Sigmoid colon (tissue), 4 donors: ENCODE measurements at regions not wholly inside any gene's neighbourhood (a gene's known extent, or its start where the extent isn't known, plus 50 kb on each side); places are given as distances from the start of the nearest gene placed in this dataset.

ENCODE experiments used
- EP300 ChIP-seq, 4 donors: sonication (generic); formaldehyde crosslinking; IDR thresholded peaks; one replicate each; pipeline ENCODE4 v1.6.1; 2017; ENCODE audit warnings: antibody characterized with exemption in 4 of 4
- POLR2A ChIP-seq, 2 donors: fragments of 450-650 bp; IDR thresholded peaks; one replicate each; pipeline ENCODE4 v1.6.1; 2016; ENCODE audit warnings: antibody characterized with exemption in 2 of 2, mild to moderate bottlenecking in 2 of 2, moderate library complexity in 2 of 2
- POLR2AphosphoS5 ChIP-seq, 4 donors: sonication (generic); formaldehyde crosslinking; IDR thresholded peaks; one replicate each; pipeline ENCODE4 v1.6.1; 2017; ENCODE audit warnings: antibody characterized with exemption in 4 of 4
- TF ChIP-seq, protein P1 (sequence below), 4 experiments: fragments of 450-650 bp in 3 of 4; fragments of 200-600 bp in 1 of 4; IDR thresholded peaks; one replicate each; pipeline ENCODE4 v1.5.1; 2016 to 2019; ENCODE audit warnings: antibody characterized with exemption in 4 of 4, mild to moderate bottlenecking in 3 of 4, moderate library complexity in 2 of 4

- TF ChIP-seq POLR2A (IDR thresholded peaks at IDR 0.05) (no peak), POLR2AphosphoS5 (IDR thresholded peaks at IDR 0.05) (no peak), EP300 (IDR thresholded peaks at IDR 0.05) (no peak)
- TF ChIP-seq, protein P1, sequence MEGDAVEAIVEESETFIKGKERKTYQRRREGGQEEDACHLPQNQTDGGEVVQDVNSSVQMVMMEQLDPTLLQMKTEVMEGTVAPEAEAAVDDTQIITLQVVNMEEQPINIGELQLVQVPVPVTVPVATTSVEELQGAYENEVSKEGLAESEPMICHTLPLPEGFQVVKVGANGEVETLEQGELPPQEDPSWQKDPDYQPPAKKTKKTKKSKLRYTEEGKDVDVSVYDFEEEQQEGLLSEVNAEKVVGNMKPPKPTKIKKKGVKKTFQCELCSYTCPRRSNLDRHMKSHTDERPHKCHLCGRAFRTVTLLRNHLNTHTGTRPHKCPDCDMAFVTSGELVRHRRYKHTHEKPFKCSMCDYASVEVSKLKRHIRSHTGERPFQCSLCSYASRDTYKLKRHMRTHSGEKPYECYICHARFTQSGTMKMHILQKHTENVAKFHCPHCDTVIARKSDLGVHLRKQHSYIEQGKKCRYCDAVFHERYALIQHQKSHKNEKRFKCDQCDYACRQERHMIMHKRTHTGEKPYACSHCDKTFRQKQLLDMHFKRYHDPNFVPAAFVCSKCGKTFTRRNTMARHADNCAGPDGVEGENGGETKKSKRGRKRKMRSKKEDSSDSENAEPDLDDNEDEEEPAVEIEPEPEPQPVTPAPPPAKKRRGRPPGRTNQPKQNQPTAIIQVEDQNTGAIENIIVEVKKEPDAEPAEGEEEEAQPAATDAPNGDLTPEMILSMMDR (IDR thresholded peaks at IDR 0.05), result no peak
Measured at GRCh38 chr2:126808929-126809328, 89.8 kb upstream of the TEX51 start.
